CD14-positive monocyte (primary cell): ENCODE measurements at regions not wholly inside any gene's neighbourhood (a gene's known extent, or its start where the extent isn't known, plus 50 kb on each side); places are given as distances from the start of the nearest gene placed in this dataset.

Source experiments
- DNase-seq, 3 donors: peaks; one replicate each; pipeline ENCODE4 v3.0.0-alpha.2; 2011 to 2022
- H2AFZ ChIP-seq: 2 replicates; pipeline ENCODE4 v1.6.0; 2012; ENCODE audit warnings: mild to moderate bottlenecking, low read depth, low read length, inconsistent platforms; ENCODE audit not compliant: insufficient read depth, poor library complexity, severe bottlenecking
- H3K27ac ChIP-seq, 2 donors: 1 replicate in 1 of 2; 2 replicates in 1 of 2; pipeline ENCODE4 v1.5.1; 2012 to 2013; ENCODE audit warnings: low read length in 2 of 2, control low read depth in 1 of 2, inconsistent platforms in 1 of 2, low read depth in 1 of 2, mild to moderate bottlenecking in 1 of 2
- H3K27me3 ChIP-seq, 2 donors: one replicate each; pipeline versions ENCODE4 v1.6.0 to v1.6.1; 2011 to 2013; ENCODE audit warnings: low read length in 2 of 2; ENCODE audit not compliant: control insufficient read depth in 2 of 2, insufficient read depth in 2 of 2
- H3K36me3 ChIP-seq, 2 donors: replicated peaks in 1 of 2; 1 replicate in 1 of 2; 2 replicates in 1 of 2; pipeline versions ENCODE4 v1.5.1 to v1.6.1; 2012 to 2013; ENCODE audit warnings: low read length in 2 of 2, control low read depth in 1 of 2, inconsistent platforms in 1 of 2, mild to moderate bottlenecking in 1 of 2; ENCODE audit not compliant: insufficient read depth in 2 of 2, control insufficient read depth in 1 of 2
- H3K4me1 ChIP-seq, 2 donors: 1 replicate in 1 of 2; 2 replicates in 1 of 2; pipeline versions ENCODE4 v1.5.1 to v1.6.1; 2012 to 2013; ENCODE audit warnings: low read length in 2 of 2, control low read depth in 1 of 2, inconsistent platforms in 1 of 2, mild to moderate bottlenecking in 1 of 2, moderate library complexity in 1 of 2; ENCODE audit not compliant: insufficient read depth in 2 of 2, control insufficient read depth in 1 of 2
- H3K4me2 ChIP-seq: replicated peaks from 2 replicates; pipeline ENCODE3; 2012; ENCODE audit warnings: low read length, moderate library complexity, mild to moderate bottlenecking; ENCODE audit not compliant: poor library complexity, severe bottlenecking; ENCODE audit errors: extremely low read depth
- H3K4me3 ChIP-seq, 3 experiments: fragments of 200-600 bp in 1 of 3; sonication (generic) in 1 of 3; replicated peaks in 1 of 3; 1 replicate in 2 of 3; 2 replicates in 1 of 3; pipeline ENCODE4 v1.5.1; 2011 to 2013; ENCODE audit warnings: low read length in 3 of 3, mild to moderate bottlenecking in 3 of 3, control low read depth in 2 of 3, low read depth in 2 of 3, inconsistent platforms in 1 of 3, moderate library complexity in 1 of 3
- H3K79me2 ChIP-seq: 2 replicates; pipeline ENCODE4 v1.6.0; 2012; ENCODE audit warnings: mild to moderate bottlenecking, control low read depth, inconsistent platforms, low read length, moderate library complexity; ENCODE audit not compliant: insufficient read depth
- H3K9ac ChIP-seq: 2 replicates; pipeline ENCODE4 v1.6.0; 2017; ENCODE audit warnings: low read length, mild to moderate bottlenecking; ENCODE audit not compliant: insufficient read depth, poor library complexity, severe bottlenecking
- H3K9me3 ChIP-seq, 2 donors: replicated peaks in 1 of 2; 1 replicate in 1 of 2; 2 replicates in 1 of 2; pipeline versions ENCODE4 v1.5.1 to v1.6.1; 2012 to 2013; ENCODE audit warnings: low read length in 2 of 2, control low read depth in 1 of 2; ENCODE audit not compliant: control insufficient read depth in 1 of 2, insufficient read depth in 1 of 2
- H4K20me1 ChIP-seq: 2 replicates; pipeline ENCODE4 v1.6.0; 2012; ENCODE audit warnings: mild to moderate bottlenecking, low read length, control low read depth, moderate library complexity; ENCODE audit not compliant: insufficient read depth
- H3K27ac Mint-ChIP-seq, 7 donors: one replicate each; pipeline ENCODE4 v1.8.0; 2020; ENCODE audit warnings: mild to moderate bottlenecking in 7 of 7, mixed read lengths in 7 of 7, moderate library complexity in 6 of 7, inconsistent platforms in 2 of 7
- H3K27me3 Mint-ChIP-seq, 3 donors: one replicate each; pipeline ENCODE4 v1.8.0; 2021 to 2022; ENCODE audit warnings: low read depth in 3 of 3, mild to moderate bottlenecking in 3 of 3, mixed read lengths in 3 of 3, moderate library complexity in 3 of 3, inconsistent platforms in 1 of 3
- H3K36me3 Mint-ChIP-seq, 2 donors: one replicate each; pipeline ENCODE4 v1.8.0; 2020; ENCODE audit warnings: mixed read lengths in 2 of 2, inconsistent platforms in 1 of 2, mild to moderate bottlenecking in 1 of 2
- H3K4me1 Mint-ChIP-seq: one replicate; pipeline ENCODE4 v1.8.0; 2020; ENCODE audit warnings: mild to moderate bottlenecking, mixed read lengths
- H3K4me3 Mint-ChIP-seq, 2 donors: one replicate each; pipeline ENCODE4 v1.8.0; 2020; ENCODE audit warnings: mild to moderate bottlenecking in 2 of 2, mixed read lengths in 2 of 2, moderate library complexity in 1 of 2
- H3K9me3 Mint-ChIP-seq, 7 donors: one replicate each; pipeline ENCODE4 v1.8.0; 2020 to 2022; ENCODE audit warnings: mixed read lengths in 7 of 7, mild to moderate bottlenecking in 6 of 7, moderate library complexity in 6 of 7, inconsistent platforms in 2 of 7
- WGBS: methylation state at CpG from one replicate; pipeline ENCODE4 v1.1.5; 2013; ENCODE audit warnings: missing lambda C conversion rate; ENCODE audit not compliant: insufficient coverage; 5-methylcytosine and 5-hydroxymethylcytosine counted together
- intact Hi-C, 2 donors: fragments of 100-400 bp; cut with micrococcal nuclease; formaldehyde crosslinking; loops; one replicate each; pipeline versions ENCODE4 v1.15.0 to v1.15.1; 2023
- TF ChIP-seq, protein P1 (sequence below): fragments of 200-600 bp; IDR thresholded peaks from one replicate; pipeline ENCODE4 v1.8.0; 2022; ENCODE audit warnings: antibody characterized with exemption, mild to moderate bottlenecking

DNA sequence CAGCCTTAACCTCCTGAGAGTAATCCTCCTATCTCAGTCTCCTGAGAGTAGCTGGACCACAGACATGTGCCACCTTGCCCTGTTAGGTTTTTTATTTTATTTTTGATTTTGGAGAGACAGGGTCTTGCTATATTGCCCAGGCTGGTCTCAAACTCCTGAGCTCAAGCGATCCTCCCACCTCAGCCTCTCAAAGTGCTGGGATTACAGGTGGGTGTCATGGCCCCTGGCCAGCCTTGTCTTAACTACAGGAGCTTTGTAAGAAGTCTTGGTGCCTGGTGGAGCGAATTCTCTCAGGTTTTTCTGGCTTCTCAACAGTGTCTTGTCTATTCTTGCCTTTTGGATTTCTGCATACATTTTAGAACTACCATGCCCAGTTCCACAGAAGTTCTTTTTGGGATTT lies 546.4 kb downstream of the TBC1D22A start:
- Mint-ChIP-seq H3K4me3 (peak overlapping the region in 1 of 2 donors; percentile 0), H3K27me3 (peaks cover 0 to 4% (median 4%) of the 10 kb centered on the region in 3 donors), H3K27ac (peak overlapping the region in 1 of 7 donors; percentile 61), H3K4me1 (no peaks in the 10 kb centered on the region), H3K9me3 (peaks cover 4 to 17% (median 8%) of the 10 kb centered on the region in 7 donors), H3K36me3 (no peaks in the 10 kb centered on the region)
- TF ChIP-seq, protein P1, sequence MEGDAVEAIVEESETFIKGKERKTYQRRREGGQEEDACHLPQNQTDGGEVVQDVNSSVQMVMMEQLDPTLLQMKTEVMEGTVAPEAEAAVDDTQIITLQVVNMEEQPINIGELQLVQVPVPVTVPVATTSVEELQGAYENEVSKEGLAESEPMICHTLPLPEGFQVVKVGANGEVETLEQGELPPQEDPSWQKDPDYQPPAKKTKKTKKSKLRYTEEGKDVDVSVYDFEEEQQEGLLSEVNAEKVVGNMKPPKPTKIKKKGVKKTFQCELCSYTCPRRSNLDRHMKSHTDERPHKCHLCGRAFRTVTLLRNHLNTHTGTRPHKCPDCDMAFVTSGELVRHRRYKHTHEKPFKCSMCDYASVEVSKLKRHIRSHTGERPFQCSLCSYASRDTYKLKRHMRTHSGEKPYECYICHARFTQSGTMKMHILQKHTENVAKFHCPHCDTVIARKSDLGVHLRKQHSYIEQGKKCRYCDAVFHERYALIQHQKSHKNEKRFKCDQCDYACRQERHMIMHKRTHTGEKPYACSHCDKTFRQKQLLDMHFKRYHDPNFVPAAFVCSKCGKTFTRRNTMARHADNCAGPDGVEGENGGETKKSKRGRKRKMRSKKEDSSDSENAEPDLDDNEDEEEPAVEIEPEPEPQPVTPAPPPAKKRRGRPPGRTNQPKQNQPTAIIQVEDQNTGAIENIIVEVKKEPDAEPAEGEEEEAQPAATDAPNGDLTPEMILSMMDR, result no peak
- H3K9ac ChIP-seq, result no peak overlapping the region
- intact Hi-C loops, result no loop called here
- no peaks in the 10 kb centered on the region for H4K20me1 ChIP-seq
- WGBS, result no CpG with 5 or more reads among the region's 2 CpGs
- H3K4me2 ChIP-seq, result no peak overlapping the region
- no peak overlapping the region for H3K27ac ChIP-seq
- no peak for DNase-seq
- H3K27me3 ChIP-seq, result no peaks in the 10 kb centered on the region
- H3K9me3 ChIP-seq, result peaks cover 0 to 7% of the 10 kb centered on the region in 2 donors
- no peak overlapping the region for H2AFZ ChIP-seq
- H3K4me1 ChIP-seq, result no peaks in the 10 kb centered on the region
- no peaks in the 10 kb centered on the region for H3K36me3 ChIP-seq
- no peaks in the 10 kb centered on the region for H3K79me2 ChIP-seq
- H3K4me3 ChIP-seq, result no peak overlapping the region

DNA sequence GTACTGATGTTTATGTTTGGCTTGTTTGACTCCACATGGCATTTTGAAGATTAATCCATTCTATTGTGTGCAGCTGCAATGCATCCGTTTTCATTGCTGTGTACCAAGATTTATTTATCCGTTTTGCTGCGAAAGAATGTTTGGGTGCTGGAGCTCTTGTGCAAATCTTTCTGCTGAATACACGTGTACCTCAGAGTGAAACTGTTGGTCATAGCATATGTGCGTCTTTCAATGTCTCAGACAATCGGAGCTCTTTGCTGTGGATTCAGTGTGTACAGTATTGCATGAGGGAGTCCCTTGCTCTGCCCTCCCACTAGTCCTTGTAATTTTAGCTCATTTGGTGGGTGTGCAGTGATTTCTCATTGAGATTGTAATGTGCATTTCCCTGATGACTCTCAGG lies 545.4 kb downstream of the TBC1D22A start:
- WGBS, result 96% methylated on average over 4 of the region's 6 CpGs
- TF ChIP-seq, protein P1, result no peak

More for the DNA sequence above, 545.4 kb downstream of the TBC1D22A start:
- H3K4me3 ChIP-seq, result no peak overlapping the region
- H3K9me3 Mint-ChIP-seq, result peaks cover 4 to 12% (median 8%) of the 10 kb centered on the region in 7 donors
- peaks cover 0 to 7% of the 10 kb centered on the region in 2 donors for H3K9me3 ChIP-seq
- no peaks in the 10 kb centered on the region for H3K36me3 ChIP-seq
- no peak overlapping the region for H2AFZ ChIP-seq
- no peak overlapping the region for H3K4me3 Mint-ChIP-seq
- H3K27ac ChIP-seq, result no peak overlapping the region
- no peaks in the 10 kb centered on the region for H3K4me1 Mint-ChIP-seq
- H4K20me1 ChIP-seq, result no peaks in the 10 kb centered on the region
- H3K4me2 ChIP-seq, result no peak overlapping the region
- no peaks in the 10 kb centered on the region for H3K4me1 ChIP-seq
- no peak for DNase-seq
- peaks cover 0 to 2% (median 2%) of the 10 kb centered on the region in 3 donors for H3K27me3 Mint-ChIP-seq
- no peaks in the 10 kb centered on the region for H3K79me2 ChIP-seq
- no peak overlapping the region for H3K9ac ChIP-seq
- intact Hi-C loops, result no loop called here
- no peaks in the 10 kb centered on the region for H3K36me3 Mint-ChIP-seq
- H3K27me3 ChIP-seq, result no peaks in the 10 kb centered on the region
- no peak overlapping the region for H3K27ac Mint-ChIP-seq
